GM12878 (cell line): ENCODE measurements at regions not wholly inside any gene's neighbourhood (a gene's known extent, or its start where the extent isn't known, plus 50 kb on each side); places are given as distances from the start of the nearest gene placed in this dataset.

Experiments
- ATAC-seq: fragments of 200-7000 bp; cut with Tn5 transposase; 3 replicates; pipeline ENCODE4 v1.9.1; 2020; ENCODE audit warnings: mild to moderate bottlenecking, moderate library complexity
- BruUV-seq: library from RNA; stranded (reverse); fragments of 400-500 nt; replicated peaks from 2 replicates; lab custom pipeline; 2021; lab: Mats Ljungman, UMichigan
- CTCF ChIA-PET: fragments of 300-600 bp; sonication (Branson Sonifier 250); formaldehyde crosslinking; extraction: SDS; loops from one replicate; lab custom pipeline; 2021; ENCODE audit warnings: inconsistent platforms; lab: Yijun Ruan, JAX
- POLR2A ChIA-PET: fragments of 350-600 bp; formaldehyde crosslinking; extraction: SDS; loops from one replicate; lab custom pipeline; 2021; ENCODE audit warnings: inconsistent platforms; lab: Charles Lee
- RAD21 ChIA-PET: fragments of 300-600 bp; sonication (Branson Sonifier 250); formaldehyde crosslinking; loops from one replicate; lab custom pipeline; 2023; ENCODE audit warnings: antibody characterized with exemption; ENCODE audit not compliant: unreplicated experiment; lab: Charles Lee
- SMC1A ChIA-PET: fragments of 300-600 bp; sonication (Branson Sonifier 250); formaldehyde crosslinking; loops from one replicate; lab custom pipeline; 2023; ENCODE audit not compliant: unreplicated experiment, uncharacterized antibody; lab: Charles Lee
- DNase-seq: peaks from one replicate; pipeline ENCODE4 v3.0.0-alpha.2; 2011; ENCODE audit warnings: low read depth, low spot score
- FAIRE-seq: peaks from 3 replicates; lab custom pipeline; 2011; peaks lifted over from hg19 to GRCh38; lab: Jason Lieb, UNC
- H2AFZ ChIP-seq: 2 replicates; pipeline ENCODE4 v1.6.0; 2011; ENCODE audit warnings: low read depth, low read length, control low read depth; ENCODE audit not compliant: control insufficient read depth
- H3K27ac ChIP-seq: 2 replicates; pipeline ENCODE4 v1.5.1; 2011; ENCODE audit warnings: control low read depth; ENCODE audit not compliant: control insufficient read depth, insufficient read depth
- H3K27me3 ChIP-seq, 2 experiments: replicated peaks in 1 of 2; 2 replicates each; pipeline versions ENCODE4 v1.6.0 to v1.6.1; 2011; ENCODE audit warnings: low read length in 1 of 2; ENCODE audit not compliant: control insufficient read depth in 2 of 2, insufficient read depth in 2 of 2
- H3K36me3 ChIP-seq, 2 experiments: 2 replicates each; pipeline ENCODE4 v1.5.1; 2011; ENCODE audit warnings: low read length in 1 of 2; ENCODE audit not compliant: control insufficient read depth in 2 of 2, insufficient read depth in 2 of 2
- H3K4me1 ChIP-seq: 2 replicates; pipeline ENCODE4 v1.6.1; 2011; ENCODE audit warnings: mild to moderate bottlenecking, low read length, moderate library complexity, mixed read lengths; ENCODE audit not compliant: control insufficient read depth, insufficient read depth
- H3K4me2 ChIP-seq: 2 replicates; pipeline ENCODE4 v1.6.0; 2011; ENCODE audit warnings: control low read depth; ENCODE audit not compliant: control insufficient read depth, insufficient read depth
- H3K4me3 ChIP-seq: fragments of 200-600 bp; sonication (generic); 2 replicates; pipeline ENCODE4 v1.5.1; 2016
- H3K79me2 ChIP-seq: 2 replicates; pipeline ENCODE4 v1.6.0; 2011; ENCODE audit warnings: low read length; ENCODE audit not compliant: control insufficient read depth, insufficient read depth
- H3K9ac ChIP-seq: 2 replicates; pipeline ENCODE4 v1.8.0; 2011; ENCODE audit warnings: low read length, control low read depth, mixed read lengths; ENCODE audit not compliant: control insufficient read depth, insufficient read depth
- H3K9me3 ChIP-seq: replicated peaks from 3 replicates; pipeline ENCODE4 v1.5.1; 2011; ENCODE audit warnings: mild to moderate bottlenecking, low read length; ENCODE audit not compliant: control insufficient read depth, insufficient read depth
- H4K20me1 ChIP-seq: 2 replicates; pipeline ENCODE4 v1.6.0; 2011; ENCODE audit not compliant: control insufficient read depth, insufficient read depth
- ASH2L ChIP-seq: fragments of 300-600, 200-600 bp; sonication (generic); IDR thresholded peaks from 2 replicates; pipeline ENCODE4 v1.6.1; 2017; ENCODE audit warnings: low read depth, mild to moderate bottlenecking, borderline replicate concordance
- ATF2 ChIP-seq: IDR thresholded peaks from 2 replicates; pipeline ENCODE4 v1.6.1; 2012; ENCODE audit warnings: low read length, inconsistent platforms
- CBFB ChIP-seq: IDR thresholded peaks from 2 replicates; pipeline ENCODE4 v1.6.1; 2016; ENCODE audit warnings: antibody characterized with exemption, low read depth
- ESRRA ChIP-seq: IDR thresholded peaks from 2 replicates; pipeline ENCODE4 v1.6.1; 2012; ENCODE audit warnings: mild to moderate bottlenecking, low read length, improper control_type of control experiment
- HDAC6 ChIP-seq: fragments of 200-600 bp; sonication (generic); IDR thresholded peaks from one replicate; pipeline ENCODE4 v1.8.0; 2017; ENCODE audit warnings: antibody characterized with exemption; ENCODE audit not compliant: unreplicated experiment
- HSF1 ChIP-seq: fragments of 150-350 bp; IDR thresholded peaks from 2 replicates; pipeline ENCODE4 v1.6.1; 2014; ENCODE audit warnings: mild to moderate bottlenecking, low read depth, low read length
- KDM1A ChIP-seq: fragments of 200-600 bp; sonication (generic); IDR thresholded peaks from 2 replicates; pipeline ENCODE4 v1.6.1; 2016; ENCODE audit warnings: borderline replicate concordance
- MTA2 ChIP-seq: fragments of 450-650 bp; IDR thresholded peaks from 2 replicates; pipeline ENCODE4 v1.6.1; 2016; ENCODE audit warnings: low read depth, mild to moderate bottlenecking, moderate library complexity
- RELA ChIP-seq: fragments of 450-650 bp; IDR thresholded peaks from 2 replicates; pipeline ENCODE4 v1.8.0; 2014; ENCODE audit warnings: borderline replicate concordance; ENCODE audit not compliant: partially characterized antibody
- ZBED1 ChIP-seq: IDR thresholded peaks from 2 replicates; pipeline ENCODE4 v1.6.1; 2016; ENCODE audit warnings: borderline replicate concordance
- ZBTB33 ChIP-seq: fragments of 450-650 bp; IDR thresholded peaks from 2 replicates; pipeline ENCODE4 v1.6.1; 2017; ENCODE audit warnings: mild to moderate bottlenecking
- ZNF384 ChIP-seq: IDR thresholded peaks from 2 replicates; pipeline ENCODE4 v1.6.1; 2012; ENCODE audit warnings: low read depth, mild to moderate bottlenecking, low read length, improper control_type of control experiment, borderline replicate concordance
- WGBS: methylation state at CpG from one replicate; pipeline ENCODE4 v1.1.6; 2016; ENCODE audit warnings: low lambda C conversion rate; ENCODE audit not compliant: insufficient replicate concordance, insufficient coverage; ENCODE audit errors: missing lambda C conversion rate; 5-methylcytosine and 5-hydroxymethylcytosine counted together
- in situ Hi-C: fragments of 300-500 bp; cut with MboI; formaldehyde crosslinking; loops from 9 replicates; pipeline ENCODE4 v1.14.3; 2018; ENCODE audit warnings: mixed read lengths
- intact Hi-C: fragments of 100-400 bp; cut with micrococcal nuclease; formaldehyde crosslinking; loops from one replicate; pipeline ENCODE4 v1.14.2; 2022; ENCODE audit not compliant: unreplicated experiment

GRCh38 chr1:239276051-239276450, 110.3 kb upstream of the CHRM3 start (continued):
- no peak for TF ChIP-seq ATF2
- no peak for TF ChIP-seq HSF1
- no peak for TF ChIP-seq RELA
- no peak for TF ChIP-seq ESRRA
- no peak for TF ChIP-seq ZBED1
- no peak for TF ChIP-seq HDAC6

- H3K79me2 ChIP-seq: no peaks in the 10 kb centered on the region
- TF ChIP-seq CBFB (no peak), MTA2 (no peak), ZBTB33 (no peak), ZNF384 (no peak), ASH2L (no peak), KDM1A (no peak)
- H3K4me1 ChIP-seq: no peaks in the 10 kb centered on the region
- H3K4me3 ChIP-seq: no peak overlapping the region
- POLR2A ChIA-PET: no interaction called here
- H2AFZ ChIP-seq: no peak overlapping the region
- BruUV-seq: no TSS peak
- no peak for FAIRE-seq
- no peak overlapping the region for H3K9ac ChIP-seq
- no peak for DNase-seq
- SMC1A ChIA-PET: no interaction called here
- H4K20me1 ChIP-seq: no peaks in the 10 kb centered on the region
- in situ Hi-C loops (no loop called here), intact Hi-C loops (no loop called here)
- H3K27me3 ChIP-seq: no peaks in the 10 kb centered on the region
- H3K36me3 ChIP-seq: no peaks in the 10 kb centered on the region
- under 1% methylated on average over 4 of the region's 4 CpGs for WGBS
- no peak overlapping the region for H3K4me2 ChIP-seq
- no peaks in the 10 kb centered on the region; the same call in 2 of the 3 replicates for H3K9me3 ChIP-seq
- CTCF ChIA-PET: no interaction called here
- no peak for ATAC-seq
- H3K27ac ChIP-seq: no peak overlapping the region
- RAD21 ChIA-PET: no interaction called here
These were observed 112.0 kb upstream of the CHRM3 start for GRCh38 chr1:239274242-239274830.
